HEK293T (cell line): ENCODE measurements at regions not wholly inside any gene's neighbourhood (a gene's known extent, or its start where the extent isn't known, plus 50 kb on each side); places are given as distances from the start of the nearest gene placed in this dataset.
A peak's percentile ranks its signal among the peaks of the same experiment; 100 is the strongest.

Experiments
- CTCF ChIA-PET: fragments of 350-600 bp; formaldehyde crosslinking; extraction: SDS; loops from one replicate; lab custom pipeline; 2021; ENCODE audit warnings: antibody characterized with exemption, inconsistent platforms; lab: Yijun Ruan, JAX
- POLR2A ChIA-PET: fragments of 350-600 bp; formaldehyde crosslinking; extraction: SDS; loops from one replicate; lab custom pipeline; 2020; ENCODE audit warnings: antibody characterized with exemption, inconsistent platforms; lab: Yijun Ruan, JAX
- DNase-seq: peaks from one replicate; pipeline ENCODE4 v3.0.0; 2012; ENCODE audit warnings: mixed read lengths; ENCODE audit errors: extremely low spot score
- ARNT ChIP-seq: fragments of 450-650 bp; IDR thresholded peaks from 2 replicates; pipeline ENCODE4 v1.6.1; 2017; ENCODE audit warnings: mild to moderate bottlenecking
- BHLHE40 ChIP-seq: fragments of 450-650 bp; IDR thresholded peaks from 2 replicates; pipeline ENCODE4 v1.6.1; 2016; ENCODE audit warnings: mild to moderate bottlenecking, moderate library complexity, borderline replicate concordance
- CTBP1 ChIP-seq: fragments of 450-650 bp; IDR thresholded peaks from 2 replicates; pipeline ENCODE4 v1.6.1; 2016; ENCODE audit warnings: borderline replicate concordance
- ELF4 ChIP-seq: fragments of 450-650 bp; IDR thresholded peaks from 2 replicates; pipeline ENCODE4 v1.6.1; 2017; ENCODE audit warnings: antibody characterized with exemption
- FOXA1 ChIP-seq: fragments of 450-650 bp; IDR thresholded peaks from 2 replicates; pipeline ENCODE4 v1.6.1; 2016; ENCODE audit warnings: mild to moderate bottlenecking
- FOXK2 ChIP-seq: fragments of 450-650 bp; IDR thresholded peaks from 2 replicates; pipeline ENCODE4 v1.6.1; 2016; ENCODE audit warnings: mild to moderate bottlenecking
- FOXM1 ChIP-seq: fragments of 450-650 bp; IDR thresholded peaks from 2 replicates; pipeline ENCODE4 v1.6.1; 2017; ENCODE audit warnings: mild to moderate bottlenecking, borderline replicate concordance
- HDGF ChIP-seq: fragments of 450-650 bp; IDR thresholded peaks from 2 replicates; pipeline ENCODE4 v1.6.1; 2017; ENCODE audit warnings: antibody characterized with exemption, borderline replicate concordance
- L3MBTL2 ChIP-seq: fragments of 450-650 bp; conservative IDR thresholded peaks from 2 replicates; pipeline ENCODE4 v1.6.1; 2016; ENCODE audit warnings: mild to moderate bottlenecking
- LEF1 ChIP-seq: fragments of 450-650 bp; IDR thresholded peaks from 2 replicates; pipeline ENCODE4 v1.6.1; 2017; ENCODE audit warnings: mild to moderate bottlenecking, borderline replicate concordance
- NFRKB ChIP-seq: fragments of 450-650 bp; IDR thresholded peaks from 2 replicates; pipeline ENCODE4 v1.6.1; 2016; ENCODE audit warnings: mild to moderate bottlenecking, moderate library complexity
- PKNOX1 ChIP-seq: fragments of 450-650 bp; IDR thresholded peaks from 2 replicates; pipeline ENCODE4 v1.6.1; 2016
- SP1 ChIP-seq: fragments of 450-650 bp; IDR thresholded peaks from 2 replicates; pipeline ENCODE4 v1.6.1; 2017
- SUZ12 ChIP-seq: fragments of 450-650 bp; IDR thresholded peaks from 2 replicates; pipeline ENCODE4 v1.6.1; 2016; ENCODE audit warnings: mild to moderate bottlenecking
- TARDBP ChIP-seq: fragments of 450-650 bp; IDR thresholded peaks from 2 replicates; pipeline ENCODE4 v1.6.1; 2016
- ZNF384 ChIP-seq: fragments of 450-650 bp; IDR thresholded peaks from 2 replicates; pipeline ENCODE4 v1.6.1; 2016

GRCh38 chr13:111525320-111526118, 205.1 kb downstream of the TEX29 start:
- ChIA-PET CTCF (no interaction called here), POLR2A (no interaction called here)
- TF ChIP-seq HDGF (no peak), FOXK2 (no peak), ZNF384 (no peak), ARNT (no peak), SUZ12 (no peak), TARDBP (no peak), LEF1 (no peak), NFRKB (no peak), L3MBTL2 (no peak), ELF4 (no peak), FOXM1 (no peak), FOXA1 (no peak), CTBP1 (no peak), BHLHE40 (no peak), PKNOX1 (no peak), SP1 (no peak)
- DNase-seq, result no peak

- DNase-seq, result no peak
- TF ChIP-seq ZNF384, result no peak
- no peak for TF ChIP-seq FOXM1
- no peak for TF ChIP-seq HDGF
- no peak for TF ChIP-seq LEF1
- no peak for TF ChIP-seq FOXK2
- no peak for TF ChIP-seq ELF4
- POLR2A ChIA-PET, result no interaction called here
- CTCF ChIA-PET, result no interaction called here
These were observed 206.5 kb downstream of the TEX29 start for GRCh38 chr13:111526922-111527321.

GRCh38 chr13:111527614-111528229, 207.3 kb downstream of the TEX29 start:
- CTCF ChIA-PET, result no interaction called here
- TF ChIP-seq HDGF (no peak), FOXM1 (no peak), PKNOX1 (no peak), L3MBTL2 (no peak), BHLHE40 (no peak), NFRKB (no peak), ELF4 (no peak), ZNF384 (no peak), TARDBP (no peak), FOXA1 (no peak), FOXK2 (no peak), CTBP1 (no peak), ARNT (no peak), LEF1 (no peak), SP1 (no peak), SUZ12 (no peak)
- no peak for DNase-seq
- POLR2A ChIA-PET, result no interaction called here

- TF ChIP-seq ARNT, result no peak
- no peak for TF ChIP-seq CTBP1
- TF ChIP-seq LEF1, result no peak
- TF ChIP-seq PKNOX1, result no peak
- no peak for TF ChIP-seq SP1
- no peak for TF ChIP-seq NFRKB
- TF ChIP-seq ZNF384, result no peak
- ChIA-PET POLR2A (no interaction called here), CTCF (interaction anchor here (0.6 to 0.7 kb wide), 2 partner anchors 340 to 390 kb away, joined by 3 read pairs; no protein-coding TSS in a partner anchor)
- no peak for DNase-seq
These were observed 208.1 kb downstream of the TEX29 start for GRCh38 chr13:111528513-111528912.

- ChIA-PET CTCF (no interaction called here), POLR2A (no interaction called here)
- DNase-seq, result no peak
- no peak for TF ChIP-seq HDGF
These were observed 209.9 kb downstream of the TEX29 start for GRCh38 chr13:111530137-111530870.

GRCh38 chr13:111531505-111531904, 211.1 kb downstream of the TEX29 start:
- TF ChIP-seq NFRKB, result no peak
- no peak for TF ChIP-seq FOXK2
- no peak for TF ChIP-seq PKNOX1
- no peak for TF ChIP-seq ZNF384
- TF ChIP-seq L3MBTL2, result no peak
- no peak for TF ChIP-seq LEF1
- TF ChIP-seq SUZ12, result no peak
- no peak for TF ChIP-seq ARNT
- no peak for TF ChIP-seq FOXA1
- CTCF ChIA-PET, result no interaction called here
- POLR2A ChIA-PET, result no interaction called here
- DNase-seq, result peak; percentile 8
